HepG2 (cell line): ENCODE measurements at regions not wholly inside any gene's neighbourhood (a gene's known extent, or its start where the extent isn't known, plus 50 kb on each side); places are given as distances from the start of the nearest gene placed in this dataset.

Experiments used
- ATAC-seq: fragments of 200-7000 bp; cut with Tn5 transposase; 3 replicates; pipeline ENCODE4 v1.9.1; 2020; ENCODE audit warnings: mild to moderate bottlenecking, moderate library complexity
- BruUV-seq: library from RNA; stranded (reverse); fragments of 400-500 nt; replicated peaks from 2 replicates; lab custom pipeline; 2021; lab: Mats Ljungman, UMichigan
- CTCF ChIA-PET: fragments of 300-600 bp; formaldehyde crosslinking; extraction: SDS; loops from one replicate; lab custom pipeline; 2021; ENCODE audit warnings: low total read pairs, inconsistent platforms, low intra/inter-chr PET ratio; lab: Yijun Ruan, JAX
- POLR2A ChIA-PET: fragments of 350-600 bp; sonication (Branson Sonifier 250); formaldehyde crosslinking; loops from one replicate; lab custom pipeline; 2020; ENCODE audit warnings: antibody characterized with exemption, inconsistent platforms; lab: Yijun Ruan, JAX
- DNase-seq: peaks from one replicate; pipeline ENCODE4 v3.0.0-alpha.2; 2015; ENCODE audit warnings: low spot score
- FAIRE-seq: peaks from 3 replicates; lab custom pipeline; 2011; peaks lifted over from hg19 to GRCh38; lab: Jason Lieb, UNC
- H2AFZ ChIP-seq: one replicate; pipeline ENCODE4 v1.6.1; 2011; ENCODE audit warnings: low read length, inconsistent platforms
- H3K27ac ChIP-seq: fragments of 300-600 bp; 3 replicates; pipeline ENCODE4 v1.8.0; 2011; ENCODE audit warnings: mixed run types, mild to moderate bottlenecking, mixed read lengths, low read length, inconsistent platforms; ENCODE audit not compliant: insufficient read depth; ENCODE audit errors: extremely low read length
- H3K27me3 ChIP-seq, 2 experiments: fragments of 200-600 bp in 1 of 2; 2 replicates in 1 of 2; 3 replicates in 1 of 2; pipeline versions ENCODE4 v1.6.0 to v1.8.0; 2011; ENCODE audit warnings: low read length in 2 of 2, mild to moderate bottlenecking in 2 of 2, moderate library complexity in 2 of 2, inconsistent platforms in 1 of 2; ENCODE audit not compliant: insufficient read depth in 2 of 2, control insufficient read depth in 1 of 2
- H3K36me3 ChIP-seq, 2 experiments: fragments of 200-600 bp in 1 of 2; replicated peaks in 1 of 2; 2 replicates in 1 of 2; 3 replicates in 1 of 2; pipeline versions ENCODE4 v1.5.1 to v1.8.0; 2011; ENCODE audit warnings: low read length in 2 of 2, inconsistent platforms in 1 of 2; ENCODE audit not compliant: insufficient read depth in 2 of 2, control insufficient read depth in 1 of 2
- H3K4me1 ChIP-seq: 2 replicates; pipeline ENCODE4 v1.5.1; 2012; ENCODE audit warnings: low read length, inconsistent platforms; ENCODE audit not compliant: insufficient read depth
- H3K4me2 ChIP-seq: 2 replicates; pipeline ENCODE4 v1.6.0; 2011; ENCODE audit warnings: low read depth, low read length, inconsistent platforms
- H3K4me3 ChIP-seq, 3 experiments: fragments of 200-600 bp in 1 of 3; sonication (generic), shearing (Covaris generic) in 1 of 3; replicated peaks in 1 of 3; 2 replicates each; pipeline ENCODE4 v1.5.1; 2011 to 2016; ENCODE audit warnings: low read length in 3 of 3, inconsistent platforms in 2 of 3, low read depth in 2 of 3, mild to moderate bottlenecking in 2 of 3, control low read depth in 1 of 3, mixed read lengths in 1 of 3; ENCODE audit not compliant: insufficient read depth in 1 of 3
- H3K79me2 ChIP-seq: one replicate; pipeline ENCODE4 v1.6.1; 2011; ENCODE audit warnings: low read length, inconsistent platforms; ENCODE audit not compliant: insufficient read depth
- H3K9ac ChIP-seq: 2 replicates; pipeline ENCODE4 v1.6.0; 2011; ENCODE audit warnings: mild to moderate bottlenecking, low read depth, low read length, inconsistent platforms; ENCODE audit not compliant: insufficient read depth
- H3K9me3 ChIP-seq: 2 replicates; pipeline ENCODE4 v1.5.1; 2012; ENCODE audit warnings: mild to moderate bottlenecking, low read length
- H4K20me1 ChIP-seq: 2 replicates; pipeline ENCODE4 v1.6.0; 2011; ENCODE audit warnings: inconsistent platforms, mild to moderate bottlenecking, low read length, moderate library complexity; ENCODE audit not compliant: insufficient read depth
- ARID3A ChIP-seq: IDR thresholded peaks from 2 replicates; pipeline ENCODE4 v1.6.1; 2012; ENCODE audit warnings: low read depth, low read length, improper control_type of control experiment
- ATF7-NPFF ChIP-seq: sonication (generic); formaldehyde crosslinking; IDR thresholded peaks from 2 replicates; pipeline ENCODE4 v1.8.1; 2023; ENCODE audit warnings: mild to moderate bottlenecking, low read depth, missing genetic modification reagents, moderate library complexity
- HNRNPL ChIP-seq: fragments of 200-400 bp; formaldehyde crosslinking; IDR thresholded peaks from 2 replicates; pipeline ENCODE4 v1.6.1; 2017; ENCODE audit warnings: mild to moderate bottlenecking, low read depth, low read length
- IRF9 ChIP-seq: sonication (generic); formaldehyde crosslinking; IDR thresholded peaks from 2 replicates; pipeline ENCODE4 v1.8.0; 2022; ENCODE audit warnings: missing genetic modification reagents, mild to moderate bottlenecking, borderline replicate concordance
- NPAS2 ChIP-seq: sonication (generic); formaldehyde crosslinking; IDR thresholded peaks from 2 replicates; pipeline ENCODE4 v1.8.0; 2022; ENCODE audit warnings: mild to moderate bottlenecking, missing genetic modification reagents, borderline replicate concordance
- ZNF44 ChIP-seq: sonication (generic); formaldehyde crosslinking; IDR thresholded peaks from 2 replicates; pipeline ENCODE4 v1.5.1; 2020; ENCODE audit warnings: mild to moderate bottlenecking, missing genetic modification reagents
- ZNF792 ChIP-seq: IDR thresholded peaks from 2 replicates; pipeline ENCODE4 v1.6.1; 2016
- ZSCAN9 ChIP-seq: IDR thresholded peaks from 2 replicates; pipeline ENCODE4 v1.6.1; 2016; ENCODE audit warnings: borderline replicate concordance
- WGBS: methylation state at CpG from one replicate; pipeline ENCODE4 v1.1.6; 2017; ENCODE audit warnings: low lambda C conversion rate; 5-methylcytosine and 5-hydroxymethylcytosine counted together
- in situ Hi-C: cut with HindIII; loops from 2 replicates; pipeline ENCODE4 v1.10.0; 2017; ENCODE audit warnings: low pct_unique_long_range_greater_than_20kb; ENCODE audit not compliant: extremely low pct_ligation_motif_present
- intact Hi-C: fragments of 100-400 bp; cut with micrococcal nuclease; formaldehyde crosslinking; loops from one replicate; pipeline ENCODE4 v1.10.0; 2022; ENCODE audit not compliant: unreplicated experiment

- no peak overlapping the region for H3K4me2 ChIP-seq
- DNase-seq (no peak), ATAC-seq (no peak)
- ChIA-PET CTCF (no interaction called here), POLR2A (no interaction called here)
- intact Hi-C loops = no loop called here
- WGBS = 48% methylated on average over 2 of the region's 3 CpGs
- peaks cover 1 to 30% of the 10 kb centered on the region in 2 experiments; a peak in 4 of 5 replicates for H3K27me3 ChIP-seq
- H3K9me3 ChIP-seq = no peaks in the 10 kb centered on the region
- no peaks in the 10 kb centered on the region for H3K79me2 ChIP-seq
- no TSS peak for BruUV-seq
- no peak overlapping the region for H2AFZ ChIP-seq
- no peaks in the 10 kb centered on the region for H3K4me1 ChIP-seq
- no peak overlapping the region for H3K9ac ChIP-seq
- H3K27ac ChIP-seq = no peak overlapping the region
- H4K20me1 ChIP-seq = no peaks in the 10 kb centered on the region
- TF ChIP-seq HNRNPL (no peak), NPAS2 (CRISPR knock-in tag) (no peak), ZNF44 (no peak), ATF7-NPFF (CRISPR knock-in tag) (no peak), IRF9 (CRISPR knock-in tag) (no peak), ZNF792 (CRISPR knock-in tag) (no peak), ZSCAN9 (CRISPR knock-in tag) (no peak), ARID3A (no peak)
- TF ChIP-seq, all 625 proteins: peak for 0
- H3K36me3 ChIP-seq = no peaks in the 10 kb centered on the region
- H3K4me3 ChIP-seq = no peak overlapping the region
- in situ Hi-C loops = no loop called here
- FAIRE-seq = no peak
Measured at GRCh38 chr22:26779929-26780328, 122.5 kb downstream of the MIAT start.
